ENCODE measurements at regions not wholly inside any gene's neighbourhood (a gene's known extent, or its start where the extent isn't known, plus 50 kb on each side); places are given as distances from the start of the nearest gene placed in this dataset.

DNA sequence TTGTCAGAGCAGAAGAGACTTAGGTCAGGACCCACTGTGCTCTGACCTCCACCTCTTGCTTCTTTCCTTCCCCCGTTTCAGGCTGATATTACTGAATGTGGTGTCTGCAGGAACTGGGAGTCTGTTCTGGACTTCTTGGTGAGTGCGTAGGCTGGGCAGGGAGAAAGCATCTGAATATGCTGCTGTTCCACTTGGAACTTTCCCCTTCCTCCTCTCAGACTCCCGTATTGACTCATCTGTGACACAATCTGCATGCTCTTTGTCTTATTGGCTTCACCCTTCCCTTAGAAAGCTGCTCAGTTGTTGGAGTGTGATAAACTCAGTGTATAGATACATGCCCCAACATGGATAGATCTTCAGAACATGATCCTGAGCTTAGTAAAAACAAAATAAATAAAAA, 137.6 kb upstream of the HABP2 start:
- TF ChIP-seq, protein P1, sequence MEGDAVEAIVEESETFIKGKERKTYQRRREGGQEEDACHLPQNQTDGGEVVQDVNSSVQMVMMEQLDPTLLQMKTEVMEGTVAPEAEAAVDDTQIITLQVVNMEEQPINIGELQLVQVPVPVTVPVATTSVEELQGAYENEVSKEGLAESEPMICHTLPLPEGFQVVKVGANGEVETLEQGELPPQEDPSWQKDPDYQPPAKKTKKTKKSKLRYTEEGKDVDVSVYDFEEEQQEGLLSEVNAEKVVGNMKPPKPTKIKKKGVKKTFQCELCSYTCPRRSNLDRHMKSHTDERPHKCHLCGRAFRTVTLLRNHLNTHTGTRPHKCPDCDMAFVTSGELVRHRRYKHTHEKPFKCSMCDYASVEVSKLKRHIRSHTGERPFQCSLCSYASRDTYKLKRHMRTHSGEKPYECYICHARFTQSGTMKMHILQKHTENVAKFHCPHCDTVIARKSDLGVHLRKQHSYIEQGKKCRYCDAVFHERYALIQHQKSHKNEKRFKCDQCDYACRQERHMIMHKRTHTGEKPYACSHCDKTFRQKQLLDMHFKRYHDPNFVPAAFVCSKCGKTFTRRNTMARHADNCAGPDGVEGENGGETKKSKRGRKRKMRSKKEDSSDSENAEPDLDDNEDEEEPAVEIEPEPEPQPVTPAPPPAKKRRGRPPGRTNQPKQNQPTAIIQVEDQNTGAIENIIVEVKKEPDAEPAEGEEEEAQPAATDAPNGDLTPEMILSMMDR (IDR thresholded peaks at IDR 0.05; ENCODE audit: low read depth, low read length), result no peak
- TF ChIP-seq EZH2phosphoT487 (IDR thresholded peaks at IDR 0.05; ENCODE audit: low read depth), result no peak

Measured in OCI-LY3 (cell line).